ENCODE measurements at regions not wholly inside any gene's neighbourhood (a gene's known extent, or its start where the extent isn't known, plus 50 kb on each side); places are given as distances from the start of the nearest gene placed in this dataset.

- TF ChIP-seq CHD2 (IDR thresholded peaks at IDR 0.05; ENCODE audit: low read length) (no peak), TEAD4 (IDR thresholded peaks at IDR 0.05; ENCODE audit: low read depth, low read length) (no peak), ASH2L (IDR thresholded peaks at IDR 0.05; ENCODE audit: low read length) (no peak), MAFK (IDR thresholded peaks at IDR 0.05; ENCODE audit: low read depth, low read length) (no peak), CTBP2 (IDR thresholded peaks at IDR 0.05; ENCODE audit: borderline replicate concordance, insufficient read depth, insufficient read length, low read length) (no peak)
Measured at GRCh38 chr7:145605963-145606362, 510.6 kb upstream of the CNTNAP2 start (continued).
